GM18498 (cell line): ENCODE measurements at regions not wholly inside any gene's neighbourhood (a gene's known extent, or its start where the extent isn't known, plus 50 kb on each side); places are given as distances from the start of the nearest gene placed in this dataset.

Source experiments
- ATAC-seq: cut with Tn5 transposase; IDR thresholded peaks from one replicate; pipeline ENCODE4 v1.9.1; 2021; ENCODE audit warnings: mild to moderate bottlenecking, moderate library complexity; ENCODE audit not compliant: unreplicated experiment

DNA sequence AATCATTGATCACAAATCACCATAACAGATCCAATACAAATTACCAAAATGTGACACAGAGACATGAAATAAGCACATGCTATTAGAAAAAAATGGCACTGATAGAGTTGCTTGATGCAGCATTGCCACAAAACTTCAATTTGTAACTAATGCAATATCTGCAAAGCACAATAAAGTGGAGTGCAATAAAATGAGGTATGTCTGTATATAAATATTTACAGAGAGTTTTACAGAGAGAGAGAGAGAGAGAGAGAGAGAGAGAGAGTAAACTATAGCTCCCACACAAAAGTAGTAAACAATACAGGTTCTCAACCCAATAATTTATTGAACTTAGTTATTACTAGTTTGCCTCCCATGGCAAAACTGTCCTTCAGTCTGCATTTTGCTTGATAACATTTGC is 1807.0 kb downstream of the SUCLG1 start:
- ATAC-seq, result no peak

DNA sequence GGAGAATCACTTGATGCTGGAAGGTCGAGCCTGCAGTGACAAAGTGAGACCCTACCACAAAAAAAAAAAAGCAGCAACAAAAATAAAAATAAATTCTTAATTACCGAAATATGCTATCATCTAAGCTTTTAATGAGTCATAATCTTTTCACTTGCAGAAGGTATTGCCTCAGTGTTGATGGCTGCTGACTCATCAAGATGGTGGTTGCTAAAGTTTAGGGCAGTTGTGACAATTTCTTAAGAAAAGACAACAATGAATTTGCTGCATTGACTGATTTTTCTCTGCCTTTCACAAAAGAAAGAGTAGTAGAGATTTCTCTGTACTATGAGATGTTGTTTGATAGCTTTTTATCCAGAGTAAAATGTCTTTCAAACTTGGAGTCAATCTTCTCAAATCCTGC is 1809.0 kb downstream of the SUCLG1 start:
- no peak for ATAC-seq

DNA sequence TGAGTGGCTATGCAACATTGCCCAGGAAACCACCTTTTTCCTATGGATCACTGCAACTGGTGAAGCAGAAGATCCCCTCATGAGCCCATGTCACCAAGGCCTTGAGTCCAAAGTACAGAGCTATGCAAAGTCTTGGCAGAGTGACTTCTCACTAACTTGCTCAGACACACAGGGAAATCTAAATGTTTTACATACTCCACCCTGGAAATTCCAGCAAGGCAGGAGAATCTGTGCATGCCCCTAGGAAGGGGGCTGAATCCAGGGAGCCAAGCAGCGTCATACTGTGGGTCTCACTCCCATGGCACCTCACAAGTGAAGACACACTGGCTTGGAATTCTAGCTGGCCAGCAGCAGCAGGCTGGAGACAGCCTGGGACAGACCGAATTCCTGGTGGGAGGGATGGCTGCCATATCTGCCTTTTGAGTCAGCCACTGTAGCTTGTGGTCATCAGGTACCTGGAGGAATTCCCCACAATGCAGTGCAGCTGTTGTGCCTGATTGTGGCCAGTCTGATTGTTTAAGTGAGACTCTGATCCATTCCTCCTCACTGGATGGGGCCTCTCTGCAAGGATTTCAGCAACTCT is 1817.4 kb downstream of the SUCLG1 start:
- ATAC-seq, result no peak

DNA sequence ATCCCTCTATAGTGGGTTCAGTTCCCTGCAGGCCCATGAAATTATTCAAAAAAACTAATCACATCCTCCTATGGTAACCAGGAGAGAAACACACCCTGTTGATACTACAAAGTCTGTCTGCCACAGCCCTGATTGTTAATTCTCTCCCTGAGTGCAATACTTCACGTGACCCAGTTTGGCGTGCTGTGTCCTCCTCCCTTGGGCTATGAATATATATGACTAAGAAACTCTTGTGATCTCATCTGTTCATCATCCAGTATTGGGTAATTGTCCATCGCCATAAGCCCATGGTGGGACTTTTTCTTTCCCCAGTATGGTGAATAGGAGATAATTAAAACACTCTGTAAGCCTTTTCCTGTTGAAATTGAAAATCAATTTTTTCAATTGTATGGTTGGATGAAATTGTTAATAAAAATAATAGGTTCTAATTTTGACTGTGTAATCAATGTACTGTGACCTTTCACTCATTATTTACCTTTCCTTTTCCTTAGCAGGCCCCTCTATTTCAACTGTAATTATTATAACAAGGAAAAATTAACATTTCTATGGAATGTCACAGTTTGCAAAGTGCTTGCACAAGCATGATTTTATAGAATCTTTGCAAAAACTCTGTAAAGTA is 1822.6 kb downstream of the SUCLG1 start:
- no peak for ATAC-seq

DNA sequence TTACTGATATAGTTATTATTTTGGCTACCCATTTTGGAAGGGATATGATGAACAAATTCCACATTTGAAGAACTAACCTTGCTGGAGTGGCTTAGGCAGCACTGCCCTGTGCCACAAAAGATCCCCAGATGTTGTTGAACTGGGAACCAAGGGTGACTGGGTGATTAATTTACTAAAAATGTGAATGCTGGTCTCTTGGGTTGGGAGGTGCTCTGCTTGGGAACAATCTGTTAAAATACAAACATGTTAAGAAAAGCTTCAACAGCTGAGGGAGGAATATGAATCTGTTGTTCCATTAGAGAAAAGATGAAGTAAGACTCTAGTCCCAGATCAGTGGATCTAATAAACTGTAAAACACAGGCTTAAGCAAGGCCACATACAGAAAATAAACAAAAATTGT is 1860.1 kb downstream of the SUCLG1 start:
- ATAC-seq, result no peak

DNA sequence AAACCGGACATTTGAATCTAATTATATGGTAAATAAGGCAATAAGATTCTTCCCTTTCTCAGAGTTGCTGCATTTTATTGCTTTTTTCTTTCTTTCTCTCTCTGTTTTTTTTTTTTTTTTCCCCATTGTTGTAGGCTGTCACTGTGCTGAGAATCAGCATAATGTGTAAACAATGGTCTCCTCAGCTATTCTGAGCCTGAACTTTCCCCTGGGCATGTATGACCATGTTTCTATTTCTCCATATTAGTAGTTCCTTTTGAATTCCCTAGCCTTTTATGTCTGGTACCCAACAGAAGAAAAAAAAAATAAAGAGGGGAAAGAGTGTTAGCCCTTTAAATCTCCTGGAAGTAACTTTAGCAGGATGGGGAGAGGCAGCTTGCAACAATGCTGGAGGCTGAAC is 1862.5 kb downstream of the SUCLG1 start:
- no peak for ATAC-seq

DNA sequence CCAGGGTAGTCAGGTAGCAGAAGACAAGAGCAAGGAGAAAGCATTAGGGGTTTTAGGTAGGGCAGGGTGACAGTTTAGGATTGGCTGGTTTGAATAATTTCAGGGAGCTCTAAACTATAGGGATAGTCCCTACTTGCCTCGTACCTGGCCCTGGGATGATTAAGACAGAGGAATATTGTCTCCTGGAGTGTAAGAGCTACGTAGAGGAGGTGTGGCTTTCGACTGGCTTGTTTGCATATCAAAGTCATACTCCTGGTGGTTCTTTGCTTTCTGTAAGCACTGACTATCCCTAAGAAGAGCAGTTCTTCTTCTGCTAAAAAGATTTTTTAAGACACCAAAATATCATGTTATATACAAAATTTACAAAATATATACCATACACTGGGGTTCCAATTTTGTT is 1867.4 kb downstream of the SUCLG1 start:
- ATAC-seq, result no peak

DNA sequence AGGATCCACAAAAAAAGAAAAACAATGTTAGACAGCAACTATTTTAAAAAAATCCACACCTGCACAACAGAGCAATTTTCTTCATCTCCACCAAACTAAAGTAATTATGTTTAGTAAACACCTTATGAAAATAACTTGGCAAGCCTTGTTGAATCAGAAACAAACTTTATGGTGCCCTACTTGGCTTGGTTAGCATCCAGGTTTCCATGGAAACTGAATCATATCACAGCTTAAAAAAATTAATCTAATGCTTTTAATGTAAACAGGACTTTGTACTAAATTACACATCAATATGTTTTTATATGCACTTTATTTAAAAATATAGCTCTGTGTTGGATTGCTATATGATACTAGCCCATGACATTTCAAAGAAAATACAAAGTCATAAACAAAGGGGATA is 1882.4 kb downstream of the SUCLG1 start:
- ATAC-seq, result no peak

DNA sequence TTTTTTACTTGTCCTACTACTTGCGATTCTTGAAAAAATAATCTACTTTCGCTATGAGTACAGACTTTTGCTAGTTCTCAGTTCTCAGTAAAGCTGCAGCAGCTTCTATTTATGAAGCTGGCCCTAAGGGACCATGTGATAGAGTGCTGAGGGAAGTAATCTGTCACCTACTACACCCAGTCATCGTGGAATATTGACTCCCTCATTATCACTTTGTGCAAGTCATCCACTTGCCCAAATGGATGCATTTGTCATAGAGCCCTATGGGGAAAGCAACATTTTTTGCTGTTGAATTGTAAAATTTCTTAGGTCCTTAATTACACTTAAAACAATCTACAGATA is 1919.8 kb downstream of the SUCLG1 start:
- ATAC-seq, result no peak

DNA sequence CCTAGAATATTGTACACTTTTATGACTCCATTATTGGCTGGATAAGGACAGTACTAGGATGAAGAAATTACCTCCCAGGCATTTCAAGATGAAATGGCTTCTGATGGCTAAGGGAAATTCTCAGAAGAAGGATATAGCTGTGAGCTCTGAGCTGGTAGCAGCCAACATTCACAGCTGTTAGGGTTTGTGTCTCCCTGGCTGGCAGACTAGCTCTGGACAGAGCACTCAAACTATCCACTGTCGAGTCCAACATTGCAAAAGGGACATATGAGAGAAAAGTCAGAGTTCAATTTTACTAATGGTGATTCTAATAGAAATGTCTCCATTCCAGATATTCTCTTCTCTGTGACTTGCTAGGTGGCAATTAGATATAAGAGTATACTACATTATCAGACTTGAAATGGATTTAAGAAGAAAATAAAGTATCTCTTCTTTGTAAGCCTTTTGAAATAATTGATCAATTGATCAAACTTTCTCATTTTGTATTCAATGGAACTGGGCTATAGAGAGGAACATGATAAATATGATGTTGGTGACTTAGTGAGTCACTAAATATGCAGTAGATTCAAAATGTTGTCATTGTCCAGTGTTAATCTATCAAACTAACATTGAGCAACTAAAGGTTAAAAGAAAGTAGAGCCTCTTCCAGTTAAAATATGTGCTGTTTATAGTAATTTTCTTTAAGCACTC is 1920.3 kb downstream of the SUCLG1 start:
- ATAC-seq, result no peak

DNA sequence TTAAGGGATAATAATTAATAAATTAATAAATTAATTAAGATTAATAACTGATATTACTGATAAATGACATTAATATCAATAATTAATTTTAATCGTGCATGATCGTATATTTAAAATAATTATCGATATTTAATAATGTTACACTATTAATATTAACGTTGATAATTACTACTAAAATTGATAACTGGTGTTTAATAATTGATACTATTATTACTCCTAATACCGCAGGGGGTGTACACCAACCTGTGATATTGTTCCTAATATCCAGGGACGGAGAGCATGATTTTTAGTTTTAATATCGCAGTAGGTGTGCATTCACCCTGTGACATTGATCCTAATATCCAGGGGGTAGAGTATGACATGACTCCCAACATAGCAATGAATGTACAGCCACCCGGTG is 1930.8 kb downstream of the SUCLG1 start:
- ATAC-seq, result no peak

DNA sequence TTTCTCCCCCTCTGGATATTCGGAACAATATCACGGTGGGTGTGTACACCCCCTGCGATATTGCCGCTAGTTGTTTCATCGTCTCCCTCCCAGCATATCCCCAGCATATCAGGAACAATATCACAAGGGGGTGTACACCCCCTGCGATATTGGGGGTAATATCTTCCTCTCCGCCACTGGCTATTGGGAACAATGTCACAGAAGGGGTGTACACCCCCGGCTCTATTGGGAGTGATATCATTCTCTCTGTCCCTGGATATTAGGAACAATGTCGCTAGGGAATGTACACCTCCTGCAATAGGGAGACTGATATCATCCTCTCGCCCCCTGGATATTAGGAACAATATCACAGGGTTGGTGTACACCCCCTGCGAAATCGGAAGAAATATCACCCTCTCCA is 1932.0 kb downstream of the SUCLG1 start:
- ATAC-seq, result no peak

DNA sequence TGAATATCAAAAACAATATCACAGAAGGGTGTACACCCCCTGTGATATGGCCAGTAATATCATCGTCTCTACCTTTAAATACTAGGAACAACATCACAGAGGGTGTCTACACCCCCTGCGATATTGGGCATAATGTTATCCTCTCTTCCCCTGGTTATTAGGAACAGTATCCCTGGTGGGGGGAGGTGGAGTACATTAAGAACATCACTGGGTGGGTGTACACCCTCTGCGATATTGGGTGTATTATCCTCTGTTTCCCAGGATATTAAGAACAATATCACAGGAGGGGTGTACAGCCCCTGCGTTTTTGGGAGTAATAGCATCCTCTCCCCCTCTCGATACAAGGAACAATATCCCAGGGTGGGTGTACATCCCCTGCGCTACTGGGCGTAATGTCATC is 1932.8 kb downstream of the SUCLG1 start:
- ATAC-seq, result no peak

DNA sequence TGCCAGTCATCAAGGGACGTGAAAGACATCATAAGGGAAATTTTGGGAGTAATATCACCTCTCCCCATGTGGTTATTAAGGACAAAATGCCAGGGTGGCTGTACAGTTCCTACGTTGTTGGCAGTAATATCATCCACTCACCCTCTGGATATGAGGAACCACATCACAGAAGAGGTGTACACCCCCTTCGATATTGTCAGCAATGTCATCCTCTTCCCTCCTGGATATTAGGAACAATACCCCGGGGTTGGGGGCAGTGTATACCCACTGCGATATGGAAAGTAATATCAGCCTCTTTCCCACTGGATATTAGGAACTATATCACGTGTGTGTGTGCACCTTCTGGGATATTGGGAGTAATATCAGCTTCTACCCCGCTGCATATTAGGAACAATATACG is 1933.3 kb downstream of the SUCLG1 start:
- no peak for ATAC-seq

DNA sequence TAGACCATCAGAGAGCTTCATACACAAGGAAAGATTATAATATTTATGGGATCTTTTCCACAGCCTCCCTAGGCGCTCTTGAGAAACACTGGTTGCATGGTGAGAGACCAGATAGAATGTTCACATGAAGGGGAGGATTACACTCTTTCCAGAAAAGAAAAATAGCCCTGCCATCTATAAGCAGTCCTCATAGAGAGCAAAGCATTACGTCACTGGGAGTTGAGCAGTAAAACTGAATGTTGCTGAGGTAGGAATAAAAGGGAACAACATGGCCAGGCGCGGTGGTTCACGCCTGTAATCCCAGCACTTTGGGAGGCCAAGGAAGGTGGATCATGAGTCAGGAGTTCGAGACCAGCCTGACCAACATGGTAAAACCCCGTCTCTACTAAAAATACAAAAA is 1934.3 kb downstream of the SUCLG1 start:
- ATAC-seq, result no peak

DNA sequence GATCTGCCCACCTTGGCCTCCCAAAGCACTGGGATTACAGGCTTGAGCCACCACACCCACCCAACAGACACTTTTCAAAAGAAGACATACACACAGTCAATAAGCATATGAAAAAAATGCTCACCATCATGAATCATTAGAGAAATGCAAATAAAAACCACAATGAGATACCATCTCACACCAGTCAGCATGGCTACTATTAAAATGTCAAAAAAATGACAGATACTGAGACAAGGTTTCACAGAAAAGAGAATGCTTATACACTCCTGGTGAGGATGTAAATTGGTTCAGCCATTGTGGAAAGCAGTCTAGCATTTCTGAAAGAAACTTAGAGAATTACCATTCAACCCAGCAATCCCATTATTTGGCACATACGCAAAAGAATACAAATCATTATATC is 1947.2 kb downstream of the SUCLG1 start:
- no peak for ATAC-seq

DNA sequence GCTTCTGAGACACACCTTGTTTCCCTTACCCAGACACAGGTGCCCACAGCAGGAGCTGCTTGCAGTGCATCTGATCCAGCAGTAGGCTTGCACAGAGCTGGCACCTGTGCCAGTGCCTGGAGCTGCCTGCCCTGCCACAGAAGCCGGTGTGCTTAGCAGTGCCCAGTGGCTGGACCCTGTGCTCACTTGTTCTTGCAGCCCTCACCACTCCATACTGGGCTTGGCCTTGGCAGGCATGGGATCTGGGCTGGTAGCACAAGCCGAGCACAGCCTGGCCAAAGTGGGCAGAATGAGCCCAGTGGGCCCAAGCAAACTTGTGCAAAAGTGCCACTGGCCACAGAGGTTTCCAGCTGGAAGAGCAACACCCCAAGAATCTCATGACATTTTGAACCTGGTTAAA is 1950.4 kb downstream of the SUCLG1 start:
- no peak for ATAC-seq

DNA sequence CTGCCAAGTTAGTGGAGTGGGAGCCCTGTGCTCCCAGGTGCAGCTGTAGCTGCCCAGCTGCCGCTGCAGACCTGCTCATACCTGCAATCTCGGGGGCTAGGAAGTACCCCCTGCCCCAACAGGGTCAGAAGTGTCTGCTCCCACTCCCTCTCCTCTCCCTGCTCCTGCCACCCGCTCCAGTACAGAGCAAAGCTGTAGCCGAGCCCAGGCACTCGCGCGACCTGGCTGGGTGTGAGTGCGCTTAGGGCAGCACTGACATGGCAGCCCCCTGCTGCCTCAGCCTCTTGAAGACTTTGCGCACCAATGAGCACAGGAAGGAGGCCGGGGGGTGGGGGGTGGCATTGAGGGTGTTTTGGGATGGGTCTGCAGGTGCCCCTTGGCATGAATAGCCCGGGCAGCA is 1951.4 kb downstream of the SUCLG1 start:
- no peak for ATAC-seq

DNA sequence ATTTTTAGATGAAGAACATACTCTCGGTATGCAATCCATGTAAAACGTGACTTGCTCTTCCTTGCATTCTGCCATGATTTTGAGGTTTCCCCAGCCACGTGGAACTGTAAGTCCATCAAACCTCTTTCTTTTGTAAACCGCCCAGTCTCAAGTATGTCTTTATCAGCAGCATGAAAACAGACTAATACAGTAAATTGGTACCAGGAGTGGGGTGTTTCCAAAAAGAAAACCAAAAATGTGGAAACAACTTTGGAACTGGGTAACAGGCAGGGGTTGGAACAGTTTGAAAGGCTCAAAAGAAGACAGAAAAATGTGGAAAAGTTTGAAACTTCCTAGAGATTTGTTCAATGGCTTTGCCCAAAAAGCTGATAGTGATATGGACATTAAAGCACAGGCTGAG is 1957.9 kb downstream of the SUCLG1 start:
- no peak for ATAC-seq

DNA sequence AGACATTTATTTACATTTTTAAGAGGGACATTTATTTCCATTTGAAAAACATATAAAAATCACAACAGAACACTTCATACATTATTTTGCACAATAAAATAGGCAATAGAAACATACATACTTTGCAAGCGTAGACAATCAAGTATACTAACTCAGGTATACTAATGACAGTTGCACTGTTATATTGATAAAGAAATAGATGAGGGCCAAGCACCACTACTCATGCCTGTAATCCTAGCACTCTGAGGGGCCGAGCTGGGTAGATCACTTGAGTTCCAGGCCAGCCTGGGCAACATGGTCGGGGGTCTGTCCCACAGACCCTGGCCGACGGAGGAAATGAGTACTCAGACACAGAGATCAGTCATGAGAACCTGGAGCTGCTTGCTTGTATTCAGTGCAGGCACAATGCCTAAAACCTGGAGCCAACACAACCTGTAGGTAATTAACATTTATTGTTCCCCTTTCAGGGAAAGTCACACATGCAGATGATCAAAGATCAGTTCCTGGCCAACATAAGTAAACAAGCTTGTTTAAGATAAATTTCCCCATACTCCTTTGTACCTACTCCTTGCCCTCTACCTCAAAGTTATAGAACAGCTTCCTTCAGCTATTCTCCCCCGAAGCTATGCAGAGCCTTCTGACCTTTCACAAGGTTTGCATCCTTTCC is 1960.2 kb downstream of the SUCLG1 start:
- no peak for ATAC-seq

DNA sequence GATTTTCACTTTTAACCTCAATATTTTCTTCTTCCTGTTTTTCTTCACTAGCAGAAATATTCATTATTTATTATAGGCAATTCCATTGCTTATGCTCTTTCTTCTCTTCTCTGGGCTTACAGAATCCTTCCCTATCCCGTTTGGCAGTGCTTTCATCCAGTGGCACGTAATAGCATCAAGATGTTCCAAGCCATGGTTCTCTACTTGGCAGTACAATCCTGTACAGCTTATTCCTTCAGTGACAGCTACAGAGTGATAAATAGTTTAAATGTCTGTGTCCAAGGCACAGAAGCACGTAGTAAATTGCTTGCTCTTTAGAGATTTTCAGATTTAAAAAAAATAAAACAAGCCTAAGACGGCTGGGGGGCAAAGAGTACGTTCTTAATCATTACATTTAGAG is 1964.3 kb downstream of the SUCLG1 start:
- no peak for ATAC-seq

DNA sequence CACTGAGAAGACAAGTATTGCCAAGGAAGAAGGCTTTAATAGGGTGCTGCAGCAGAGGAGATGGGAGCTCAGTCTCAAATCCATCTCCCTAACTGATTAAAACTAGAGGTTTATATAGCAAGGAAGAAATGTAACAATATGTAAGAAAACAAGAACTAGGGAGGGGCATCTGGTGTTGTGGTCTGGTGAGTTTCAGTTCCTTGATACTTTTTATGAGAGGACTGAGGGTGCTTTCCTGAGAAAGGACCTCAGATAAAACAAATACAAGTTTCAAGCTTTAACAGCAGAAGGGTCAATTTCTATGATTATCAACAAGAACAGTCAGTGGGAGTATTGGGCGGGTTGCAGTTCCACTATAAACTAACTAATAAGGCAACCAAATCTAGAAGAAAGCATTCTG is 1967.5 kb downstream of the SUCLG1 start:
- no peak for ATAC-seq
